Dermis blood vessel endothelial cell (primary cell): ENCODE measurements at regions not wholly inside any gene's neighbourhood (a gene's known extent, or its start where the extent isn't known, plus 50 kb on each side); places are given as distances from the start of the nearest gene placed in this dataset.
"Not testable (repeated sequence)": the region's sequence is repeated elsewhere in the genome, so short reads cannot be mapped to it uniquely, and the experiment has no call there.

ENCODE experiments used
- DNase-seq: peaks from one replicate; pipeline ENCODE4 v3.0.0; 2010

DNA sequence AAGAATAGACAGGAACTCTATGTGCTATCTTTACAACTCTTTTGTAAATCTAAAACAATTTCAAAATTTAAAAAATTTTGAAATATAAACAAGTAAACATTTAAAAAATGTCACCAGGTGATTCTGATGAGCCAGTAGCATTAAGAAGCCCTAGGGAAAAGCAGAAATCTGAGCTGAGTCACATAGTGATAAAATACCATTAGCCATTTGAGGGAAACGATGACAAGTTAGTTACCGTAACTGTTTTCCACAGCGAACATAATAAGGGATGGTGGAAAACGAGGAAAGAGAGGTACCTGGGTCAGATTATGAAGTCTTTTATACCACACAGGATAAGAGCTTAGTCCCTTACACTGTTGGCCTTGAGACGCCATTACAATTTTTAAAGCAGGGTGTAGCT, 55.5 kb downstream of the PRR15 start:
- DNase-seq, result no peak

DNA sequence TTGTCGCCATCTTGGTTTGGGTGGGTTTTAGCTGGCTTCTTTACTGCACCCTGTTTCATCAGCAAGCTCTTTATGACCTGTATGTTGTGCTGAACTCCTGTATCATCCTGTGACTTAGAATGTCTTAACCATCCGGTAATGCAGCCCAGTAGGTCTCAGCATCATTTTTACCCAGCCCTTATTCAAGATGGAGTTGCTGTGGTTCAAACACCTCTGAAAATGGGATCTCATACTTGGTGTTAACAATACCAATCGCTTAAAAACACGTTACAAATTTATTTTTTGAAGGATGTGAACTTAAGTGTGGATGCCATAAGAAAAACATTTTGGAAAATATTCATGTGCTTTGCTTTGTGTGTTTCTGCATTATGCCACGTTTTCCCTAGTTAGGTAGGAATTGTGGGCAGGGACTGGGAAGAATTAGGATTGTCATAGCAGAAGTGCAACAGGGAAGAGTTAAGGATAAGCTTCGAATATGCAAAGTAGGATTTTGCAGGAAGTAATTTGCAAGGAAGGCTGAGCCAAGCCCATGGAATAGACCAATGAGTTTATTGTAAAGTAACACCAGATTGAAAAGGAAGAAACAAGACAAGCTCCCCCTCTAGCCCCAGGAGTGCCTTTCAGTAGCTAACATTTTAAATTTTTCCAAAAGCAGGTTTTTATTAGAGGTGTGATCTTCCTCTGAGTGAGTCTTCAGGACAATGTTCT, 56.4 kb downstream of the PRR15 start:
- DNase-seq, result no peak

DNA sequence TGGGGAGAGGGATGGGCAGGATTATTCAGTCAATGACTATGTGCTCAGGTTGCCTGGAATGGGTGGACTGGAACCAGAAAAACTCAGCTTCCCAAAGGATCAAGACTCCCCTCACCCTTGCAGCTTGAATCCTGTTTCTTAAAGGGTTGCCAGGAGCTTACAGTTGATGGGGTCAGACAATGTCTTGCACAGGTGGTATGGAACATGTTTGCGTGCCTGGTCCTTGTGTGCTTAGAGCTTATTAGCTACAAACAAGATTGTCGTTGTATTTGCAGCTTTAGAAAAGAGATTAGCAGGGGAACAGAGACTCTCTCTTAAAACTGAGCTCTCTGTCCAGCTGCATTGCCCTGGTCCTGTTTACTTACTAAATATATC, 56.9 kb downstream of the PRR15 start:
- no peak for DNase-seq

DNA sequence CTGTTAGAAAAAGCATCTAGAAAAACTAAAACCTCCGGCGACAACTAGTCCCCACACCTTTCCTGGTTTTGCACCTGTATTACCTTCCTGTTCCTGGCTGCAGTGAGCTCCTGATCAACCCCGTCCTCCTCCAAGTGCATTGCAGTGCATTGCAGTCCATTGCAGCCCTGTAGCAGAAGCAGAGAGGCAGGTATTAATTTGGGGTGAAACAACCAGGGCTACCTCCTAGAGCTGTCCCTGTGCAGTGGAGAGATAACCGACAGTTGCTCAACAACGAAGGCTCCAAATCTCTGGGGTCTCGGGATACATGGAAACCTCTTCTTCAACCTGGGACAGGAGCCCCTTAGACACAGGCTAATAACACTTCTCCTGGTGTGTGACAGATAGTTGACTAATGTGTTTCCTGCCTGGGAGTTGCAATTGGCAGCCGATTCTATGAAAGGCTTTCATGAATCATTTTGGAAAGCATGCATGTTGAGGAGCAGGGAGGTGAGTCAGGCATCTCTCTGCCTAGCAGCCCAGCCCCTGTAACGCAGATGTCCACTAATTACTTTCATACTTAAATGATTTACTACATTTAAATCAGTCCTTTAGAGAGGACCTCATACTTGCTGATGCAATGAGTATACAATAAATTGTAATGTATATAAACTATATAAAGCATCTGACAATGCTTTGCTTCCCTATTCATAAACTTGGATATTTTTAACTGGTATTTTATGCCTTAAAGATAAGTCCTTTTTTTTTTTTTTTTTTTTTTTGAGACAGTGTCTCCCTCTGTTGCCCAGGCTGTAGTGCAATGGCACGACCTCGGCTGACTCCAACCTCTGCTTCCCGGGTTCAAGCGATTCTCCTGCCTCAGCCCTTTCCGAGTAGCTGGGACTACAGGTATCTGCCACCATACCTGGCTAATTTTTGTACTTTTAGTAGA, 59.0 kb downstream of the PRR15 start:
- DNase-seq, result peak; percentile 83

DNA sequence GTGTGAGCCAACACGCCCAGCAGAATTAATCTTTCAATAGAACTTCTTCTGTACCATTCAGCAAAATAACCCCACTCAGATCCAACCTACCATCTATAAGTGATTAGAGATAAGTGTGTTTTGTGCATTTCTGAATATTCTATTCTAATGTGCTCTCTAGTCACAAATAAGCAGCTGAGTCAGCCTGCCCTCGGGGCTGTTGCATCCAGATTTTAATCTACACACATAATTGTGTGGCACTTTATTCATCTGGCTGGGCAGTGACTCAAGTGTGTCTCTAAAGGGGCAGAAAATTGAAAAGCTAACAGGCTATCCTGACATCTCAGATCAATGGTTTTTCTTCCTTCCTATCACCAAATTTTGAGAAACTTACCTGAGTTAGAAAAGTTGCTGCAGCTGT, 60.3 kb downstream of the PRR15 start:
- DNase-seq, result no peak

DNA sequence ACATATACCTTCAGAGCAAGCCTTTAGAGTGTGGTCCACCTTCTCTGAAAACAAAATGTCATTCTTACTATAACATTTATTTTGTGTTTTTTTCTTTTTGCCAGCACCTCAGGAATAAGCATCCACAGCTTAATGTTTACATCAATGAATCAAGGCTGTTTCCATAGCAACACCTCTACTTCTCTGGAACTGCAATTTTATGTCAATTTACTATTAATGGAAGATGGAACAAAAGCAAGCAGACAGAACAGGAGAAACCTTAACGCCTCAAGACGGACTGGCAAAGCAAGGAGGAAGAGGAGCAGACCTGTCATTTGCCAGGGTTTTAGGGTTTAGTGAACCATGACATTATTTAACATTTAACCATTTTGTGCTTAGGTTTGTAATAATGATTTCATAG, 63.1 kb downstream of the PRR15 start:
- DNase-seq, result no peak

DNA sequence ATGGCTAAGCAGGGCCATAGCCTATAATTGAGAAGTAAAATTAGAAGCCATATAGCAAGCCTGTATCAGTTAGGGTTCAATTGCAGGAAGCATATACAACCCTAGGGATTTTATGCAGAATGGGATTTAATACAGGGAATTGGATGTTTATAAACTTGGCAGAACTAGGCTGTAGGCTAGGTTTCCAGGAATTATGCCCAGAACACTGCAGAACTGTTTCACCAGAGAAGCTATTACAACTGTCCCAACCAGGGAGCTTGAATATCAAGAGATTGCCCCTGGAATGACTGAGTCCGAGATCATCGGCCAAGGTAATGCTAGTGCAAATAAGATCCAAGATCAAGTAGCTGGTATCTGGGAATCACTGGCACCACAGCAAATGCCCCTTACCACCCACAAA, 64.0 kb downstream of the PRR15 start:
- DNase-seq, result no peak

DNA sequence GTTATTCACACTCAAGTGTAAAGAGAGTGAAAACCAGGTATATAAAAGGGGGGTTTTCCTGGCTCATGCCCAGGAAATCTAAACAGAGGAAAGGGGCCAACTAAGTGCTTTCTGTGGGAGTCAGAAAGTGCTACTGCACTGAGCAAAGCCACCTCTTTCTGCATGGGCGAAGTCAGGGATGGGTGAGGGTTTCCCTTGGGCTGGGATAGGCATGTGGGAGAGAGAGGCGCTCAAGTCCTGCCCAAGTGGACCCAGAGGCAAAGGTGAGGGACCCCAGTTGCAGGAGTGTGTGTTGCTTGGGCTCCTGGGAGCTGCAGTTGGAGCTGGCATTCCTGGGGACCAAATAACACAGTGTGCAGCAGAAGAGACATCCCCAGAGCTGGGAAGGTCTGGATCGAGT, 65.9 kb downstream of the PRR15 start:
- no peak for DNase-seq

DNA sequence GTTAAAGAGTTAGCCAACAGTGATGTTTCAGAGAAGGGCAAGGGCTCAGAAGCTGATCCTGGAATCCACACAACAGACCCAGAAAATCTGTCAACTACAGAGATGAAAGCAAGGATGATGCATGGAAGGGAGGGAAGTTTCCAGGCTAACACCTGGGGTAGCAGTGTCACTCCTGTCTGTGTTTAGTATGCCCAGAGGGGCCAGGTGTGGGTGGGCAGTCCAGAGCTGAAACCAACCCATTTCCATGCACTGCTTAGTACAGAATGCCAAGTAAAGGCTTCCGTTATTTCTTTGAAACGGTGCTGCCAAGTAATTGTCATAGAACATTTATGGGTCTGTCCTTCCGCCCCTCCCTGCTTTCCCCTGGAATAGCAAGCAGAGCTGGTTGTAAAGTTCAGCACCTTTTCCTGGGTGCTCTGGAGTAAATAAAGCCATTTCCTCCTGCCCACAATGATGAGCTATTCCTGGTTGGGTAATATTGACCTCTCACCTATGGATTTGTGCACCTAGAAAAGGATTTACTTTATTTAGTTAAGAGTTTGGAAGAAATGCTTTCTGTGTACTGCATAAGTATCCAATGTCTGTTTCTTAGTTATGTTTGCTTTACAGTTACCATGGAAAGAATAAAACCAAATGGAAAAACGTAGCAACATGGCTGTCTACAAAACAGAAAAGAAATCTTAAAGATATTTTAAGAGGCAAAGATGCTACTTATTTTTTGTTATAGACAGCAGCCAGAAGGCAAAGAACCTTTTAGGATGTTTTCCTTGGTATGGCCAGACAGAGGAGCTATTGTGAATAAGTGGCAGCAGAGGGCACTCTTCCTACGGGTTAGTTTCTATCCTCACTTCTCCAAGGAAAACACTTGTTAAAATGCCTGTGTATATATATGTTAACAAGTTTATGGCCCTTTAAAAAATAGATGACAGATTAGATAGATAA, 71.7 kb downstream of the PRR15 start:
- DNase-seq, result peak; percentile 61

DNA sequence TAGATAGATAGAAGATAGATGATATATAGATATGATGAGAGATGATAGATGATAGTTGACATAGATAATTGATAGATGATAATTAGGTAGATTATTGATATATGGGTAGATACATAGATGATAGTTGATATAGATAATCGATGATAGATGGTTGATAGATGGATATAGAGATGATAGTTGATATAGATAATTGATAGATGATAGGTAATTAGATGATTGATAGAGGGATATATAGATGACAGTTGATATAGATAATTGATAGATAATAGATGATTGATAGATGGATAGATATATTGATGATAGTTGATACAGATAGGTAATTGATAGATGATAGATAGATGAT, 72.3 kb downstream of the PRR15 start:
- DNase-seq, result no peak

DNA sequence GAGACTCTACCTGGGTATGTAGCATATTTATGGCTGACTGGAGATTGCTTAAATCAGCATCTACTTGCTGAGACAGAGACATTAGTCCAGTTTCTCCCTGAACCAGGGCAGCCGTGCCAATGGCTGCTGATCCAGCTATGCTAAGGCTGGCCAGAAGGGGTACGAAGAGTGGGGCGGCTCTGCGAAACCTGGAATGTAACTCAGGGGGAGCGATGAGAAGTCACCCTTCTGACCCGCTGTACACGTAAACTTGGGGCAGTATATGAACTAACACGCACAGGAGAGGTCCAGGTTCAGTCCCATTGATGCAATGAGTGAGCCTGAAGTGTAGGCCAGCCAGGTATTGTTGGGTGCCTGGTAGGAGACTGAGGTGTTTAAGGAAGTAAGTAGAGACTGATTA, 73.7 kb downstream of the PRR15 start:
- DNase-seq, result no peak

DNA sequence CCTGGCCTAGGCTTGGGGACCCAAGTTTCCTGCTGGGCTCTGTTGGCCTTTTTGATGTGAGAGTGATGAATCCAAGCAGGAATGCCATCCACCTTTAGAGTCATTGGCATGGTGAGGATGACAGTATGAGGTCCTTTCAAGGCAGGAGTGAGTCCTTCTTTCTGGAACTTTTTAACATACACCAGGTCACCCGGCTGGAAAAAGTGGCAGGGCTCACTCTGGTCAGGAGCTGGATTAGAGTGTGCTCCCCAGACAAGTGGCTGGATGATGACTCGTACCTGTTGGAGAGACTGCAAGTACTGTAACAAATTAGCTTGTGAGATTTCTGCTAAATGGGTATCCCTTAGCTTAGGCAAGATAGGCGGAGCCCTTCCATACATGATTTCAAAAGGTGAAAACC, 75.2 kb downstream of the PRR15 start:
- DNase-seq, result not testable (repeated sequence)

DNA sequence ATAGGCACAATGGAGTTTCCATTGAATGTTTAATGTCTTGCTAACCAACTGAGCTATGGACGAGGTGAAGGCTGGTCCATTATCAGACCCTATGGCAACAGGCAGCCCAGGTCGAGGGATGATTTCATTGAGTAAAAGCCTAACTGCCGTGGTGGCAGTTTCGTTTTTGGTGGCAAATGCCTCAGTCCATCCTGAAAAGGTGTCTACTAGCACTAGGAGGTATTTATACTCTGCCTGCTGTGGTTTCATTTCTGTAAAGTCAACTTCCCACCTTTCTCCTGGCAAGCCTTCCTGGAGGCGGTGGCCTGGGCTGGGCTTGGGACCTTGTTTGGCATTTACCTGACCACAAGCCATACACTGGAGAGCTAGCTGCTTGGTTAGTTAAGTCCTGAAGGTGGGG, 75.8 kb downstream of the PRR15 start:
- DNase-seq, result no peak

DNA sequence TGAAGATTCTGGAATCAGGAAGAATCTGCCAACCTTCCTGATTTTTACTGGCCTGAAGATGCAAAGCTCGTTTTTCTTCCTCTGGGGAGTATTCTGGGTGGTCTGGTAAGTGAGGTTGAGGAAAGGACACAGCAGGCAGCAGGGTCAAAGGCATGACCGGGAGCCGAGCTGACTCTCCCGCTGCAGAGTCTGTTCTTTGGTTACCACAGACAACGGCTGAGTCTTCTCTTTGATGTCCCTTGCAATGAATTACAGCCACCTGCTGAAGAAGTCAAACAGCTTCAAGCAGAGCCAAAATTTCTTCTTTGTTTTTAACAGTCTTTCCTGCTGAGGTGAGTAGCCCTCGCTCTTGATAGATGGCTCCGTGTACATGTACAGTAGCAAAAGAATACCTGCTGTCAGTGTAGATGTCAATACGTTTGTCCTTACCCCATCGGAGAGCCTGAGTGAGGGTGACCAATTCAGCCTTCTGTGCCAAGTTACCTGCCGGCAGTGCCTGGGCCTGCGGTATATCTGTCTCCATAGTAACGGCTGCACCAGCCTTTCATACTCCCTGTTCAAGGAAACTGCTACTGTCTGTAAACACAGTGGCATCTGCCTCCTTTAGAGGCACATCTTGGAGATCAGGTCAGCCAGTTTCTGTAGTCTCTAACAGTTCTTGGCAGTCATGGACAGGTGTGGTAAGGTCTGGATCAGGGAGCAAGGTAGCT, 76.4 kb downstream of the PRR15 start:
- no peak for DNase-seq

DNA sequence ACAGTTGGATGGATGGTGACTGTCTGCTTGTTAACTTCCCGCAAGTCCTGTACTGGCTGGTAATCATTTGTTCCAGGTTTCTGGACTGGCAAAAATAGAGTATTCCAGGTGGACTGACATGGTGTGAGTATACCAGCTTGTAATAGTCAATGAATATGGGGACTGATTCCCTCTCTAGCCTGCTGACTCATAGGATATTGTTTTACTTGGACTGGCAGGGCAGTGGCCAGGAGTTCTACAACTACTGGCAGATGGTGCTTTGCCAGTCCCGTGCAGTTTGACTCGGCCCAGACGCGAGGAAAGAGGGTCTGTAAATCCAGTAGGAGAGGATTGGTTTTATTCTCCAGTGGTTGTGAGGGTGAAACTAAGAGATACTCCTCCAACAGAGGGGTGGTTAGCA, 78.0 kb downstream of the PRR15 start:
- no peak for DNase-seq

DNA sequence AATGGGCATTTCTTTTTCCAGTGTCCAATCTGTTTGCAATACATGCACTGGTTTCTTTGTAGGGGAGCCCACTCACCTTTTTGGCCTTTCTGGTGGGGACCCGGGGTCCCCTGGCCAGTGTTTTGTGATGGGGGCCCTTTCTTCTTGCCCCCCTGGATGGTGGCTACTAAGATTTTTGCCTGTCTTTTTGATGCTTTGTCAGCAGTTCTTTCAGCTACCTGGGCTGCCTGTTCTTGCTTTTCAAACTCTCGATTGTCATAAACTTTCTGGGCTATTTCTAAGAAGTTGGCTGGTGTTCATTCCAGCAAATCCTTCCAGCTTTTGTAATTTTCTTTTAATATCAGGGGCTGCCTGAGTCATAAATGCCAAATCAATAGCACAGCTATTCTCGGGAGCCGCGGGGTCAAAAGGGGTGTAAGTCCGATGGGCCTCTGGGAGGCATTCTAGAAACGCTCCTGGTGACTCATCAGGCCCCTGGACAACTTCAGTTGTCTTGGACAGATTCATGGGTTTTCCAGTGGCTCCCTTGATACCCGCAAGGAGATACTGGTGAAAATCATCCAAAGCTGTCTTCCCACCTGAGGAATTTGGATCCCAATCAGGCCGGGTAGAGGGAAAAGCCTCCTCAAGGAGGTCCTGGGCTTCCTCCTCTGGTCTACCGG, 79.0 kb downstream of the PRR15 start:
- DNase-seq, result no peak

DNA sequence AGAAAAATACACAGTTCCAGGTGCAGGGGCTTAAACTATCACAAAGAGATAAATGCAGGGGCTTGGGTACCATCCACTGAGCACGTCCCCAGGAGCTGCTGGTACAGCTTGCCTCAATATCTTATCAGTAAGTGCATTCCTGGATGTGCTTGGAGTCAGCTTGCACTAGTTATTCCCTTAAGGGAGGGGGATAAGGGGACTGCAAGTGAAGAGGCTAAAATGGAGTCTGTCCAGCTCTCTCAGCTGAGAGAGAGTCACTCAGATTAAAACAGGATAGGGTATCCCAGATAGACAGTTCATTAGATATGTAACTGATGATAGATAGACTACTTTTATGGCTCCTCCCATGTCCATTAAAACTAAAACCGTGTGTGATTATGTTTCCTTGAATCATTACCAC, 82.5 kb downstream of the PRR15 start:
- DNase-seq, result not testable (repeated sequence)

DNA sequence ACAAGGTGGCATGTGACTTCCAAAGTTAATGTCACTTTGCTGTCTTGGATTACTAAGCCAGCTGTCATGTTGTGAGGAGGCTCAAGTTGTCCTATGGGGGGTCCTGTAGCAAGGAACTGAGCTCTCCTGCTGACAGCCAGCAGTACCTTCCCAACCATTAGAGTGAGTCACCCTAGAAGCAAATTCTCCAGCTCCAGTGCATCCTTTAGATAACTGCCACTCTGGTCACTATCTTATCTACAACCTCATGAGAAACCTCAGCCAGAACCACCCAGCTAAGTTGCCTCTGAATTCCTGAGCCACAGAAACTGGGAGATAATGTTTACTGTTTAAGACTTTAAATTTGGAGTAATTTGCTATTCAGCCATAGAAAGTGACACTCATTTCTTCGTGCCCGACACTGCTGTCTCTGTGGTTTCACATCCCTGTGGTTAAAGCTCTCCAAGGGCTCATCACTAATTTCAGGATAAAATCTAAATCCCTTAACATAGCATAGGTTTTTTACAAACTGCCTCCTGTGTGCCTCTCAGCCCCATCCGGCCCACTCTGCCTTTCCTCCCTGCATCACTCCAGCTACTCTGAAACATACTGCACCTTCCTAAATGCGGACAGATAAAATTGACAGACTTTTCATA, 83.5 kb downstream of the PRR15 start:
- DNase-seq, result no peak

DNA sequence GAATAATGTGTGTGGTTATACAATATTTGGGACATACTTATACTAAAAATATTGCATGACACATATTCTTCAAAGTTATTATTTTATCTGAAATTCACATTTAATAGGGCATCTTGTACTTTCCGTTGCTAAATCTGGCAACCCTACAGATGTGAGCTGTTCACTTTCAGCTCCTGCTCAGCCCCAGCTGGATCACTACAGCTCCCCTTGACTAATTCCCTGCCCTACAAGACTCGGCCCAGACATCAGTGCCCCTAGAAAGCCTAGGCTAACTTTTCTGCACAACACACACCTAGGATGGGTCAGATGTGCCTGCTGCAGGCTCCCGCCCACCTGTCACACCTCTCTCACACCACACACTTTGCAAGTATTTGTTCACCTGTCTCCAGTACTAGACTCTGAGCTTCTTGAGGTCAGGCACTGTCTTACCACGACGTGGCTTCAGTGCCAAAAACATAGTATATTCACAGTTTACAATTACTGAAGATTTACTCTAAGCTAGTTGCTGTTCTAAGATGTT, 84.1 kb downstream of the PRR15 start:
- not testable (repeated sequence) for DNase-seq

DNA sequence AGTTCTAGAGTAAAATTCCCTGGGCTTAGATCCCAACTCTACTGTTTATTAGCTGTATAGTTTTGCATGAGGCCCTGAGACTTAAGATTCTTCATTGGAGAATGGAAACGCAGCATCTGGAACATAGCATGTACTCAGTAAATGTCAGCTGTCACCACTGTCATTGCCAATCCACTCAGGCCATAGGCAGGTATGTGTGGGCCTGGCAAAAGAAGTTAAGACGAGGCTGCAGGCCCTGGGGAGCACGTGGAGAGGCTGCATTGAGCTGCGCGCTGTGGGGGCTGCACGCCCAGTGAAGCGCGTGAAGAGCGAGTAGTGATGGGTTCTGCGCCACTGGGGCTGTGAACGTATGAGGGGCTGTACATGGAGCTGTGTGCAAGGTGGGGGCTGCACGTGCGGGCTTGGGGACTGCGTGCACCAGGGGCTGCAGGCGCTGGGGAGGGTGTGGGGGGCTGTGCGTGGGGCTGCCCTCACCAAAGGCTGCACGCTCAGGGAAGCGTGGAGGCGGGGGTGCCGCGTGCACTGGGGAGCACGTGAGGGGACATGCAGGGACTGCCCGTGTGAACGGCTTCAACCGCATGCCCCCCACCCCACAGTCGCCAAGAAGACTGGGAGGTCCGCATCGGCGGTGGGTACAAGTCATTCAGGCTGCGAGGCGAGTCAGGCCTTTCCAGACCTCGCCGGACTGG, 85.5 kb downstream of the PRR15 start:
- DNase-seq, result no peak

DNA sequence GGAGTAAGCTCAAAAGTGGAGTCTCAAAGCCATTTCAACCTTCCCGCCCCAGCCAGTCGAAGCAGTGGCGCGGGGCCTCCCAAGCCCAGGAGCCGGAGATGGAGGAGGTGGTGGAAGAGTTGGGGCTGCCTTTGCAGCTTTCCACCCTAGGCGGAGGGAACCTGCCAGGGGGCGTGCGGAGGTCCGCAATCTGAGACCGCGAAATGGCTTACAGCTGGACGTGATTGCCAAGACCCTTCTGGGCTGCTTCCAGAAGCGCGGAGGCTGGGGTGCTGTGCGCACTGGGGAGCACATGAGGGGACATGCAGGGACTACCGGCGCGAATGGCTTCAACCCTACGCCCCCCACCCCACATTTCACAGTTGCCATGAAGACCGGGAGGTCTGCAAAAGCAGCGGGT, 86.2 kb downstream of the PRR15 start:
- no peak for DNase-seq
